AG08395 (cell line): ENCODE measurements at regions not wholly inside any gene's neighbourhood (a gene's known extent, or its start where the extent isn't known, plus 50 kb on each side); places are given as distances from the start of the nearest gene placed in this dataset.
"Not testable (repeated sequence)": the region's sequence is repeated elsewhere in the genome, so short reads cannot be mapped to it uniquely, and the experiment has no call there.

Source experiments
- DNase-seq: peaks from one replicate; pipeline ENCODE4 v3.0.0; 2012; ENCODE audit warnings: mixed read lengths, low spot score

DNA sequence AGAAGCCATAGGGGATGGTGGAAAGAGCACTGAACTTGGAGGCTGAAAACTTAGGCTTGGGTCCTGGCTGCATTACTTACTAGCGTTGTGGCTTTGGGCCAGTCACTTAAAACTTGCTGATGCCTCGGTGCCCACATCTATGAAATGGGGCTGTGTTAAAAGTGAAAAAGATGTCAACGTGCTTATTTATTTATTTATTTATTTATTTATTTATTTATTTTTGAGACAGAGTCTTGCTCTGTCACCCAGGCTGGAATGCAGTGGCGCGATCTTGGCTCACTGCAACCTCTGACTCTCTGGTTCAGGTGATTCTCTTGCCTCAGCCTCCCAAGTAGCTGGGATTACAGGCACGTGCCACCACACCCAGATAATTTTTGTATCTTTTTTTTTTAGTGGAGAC, 94.3 kb downstream of the MRM1 start:
- not testable (repeated sequence) for DNase-seq

DNA sequence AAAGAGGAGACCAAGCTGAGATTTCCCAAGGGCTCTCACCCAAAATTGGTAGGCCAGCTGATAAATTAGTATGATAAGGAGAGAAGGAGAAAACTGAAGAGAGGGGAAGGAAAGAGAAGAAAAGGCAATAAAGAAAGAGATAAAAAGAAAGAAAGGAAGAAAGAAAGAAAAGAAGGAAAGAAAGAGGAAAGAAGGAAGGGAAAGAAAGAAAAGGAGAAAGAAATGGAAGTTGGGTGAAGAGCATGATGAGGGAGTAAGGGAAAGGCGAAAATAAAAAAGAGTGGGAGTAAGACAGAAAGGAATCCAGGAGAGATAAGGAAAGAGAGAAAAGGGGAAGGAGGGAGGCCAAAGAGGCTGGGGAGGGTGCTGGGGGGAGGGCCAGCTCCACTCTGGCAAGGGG, 95.4 kb downstream of the MRM1 start:
- DNase-seq: no peak

- no peak for DNase-seq
These were observed 96.6 kb downstream of the MRM1 start for GRCh38 chr17:36697903-36698530.

DNA sequence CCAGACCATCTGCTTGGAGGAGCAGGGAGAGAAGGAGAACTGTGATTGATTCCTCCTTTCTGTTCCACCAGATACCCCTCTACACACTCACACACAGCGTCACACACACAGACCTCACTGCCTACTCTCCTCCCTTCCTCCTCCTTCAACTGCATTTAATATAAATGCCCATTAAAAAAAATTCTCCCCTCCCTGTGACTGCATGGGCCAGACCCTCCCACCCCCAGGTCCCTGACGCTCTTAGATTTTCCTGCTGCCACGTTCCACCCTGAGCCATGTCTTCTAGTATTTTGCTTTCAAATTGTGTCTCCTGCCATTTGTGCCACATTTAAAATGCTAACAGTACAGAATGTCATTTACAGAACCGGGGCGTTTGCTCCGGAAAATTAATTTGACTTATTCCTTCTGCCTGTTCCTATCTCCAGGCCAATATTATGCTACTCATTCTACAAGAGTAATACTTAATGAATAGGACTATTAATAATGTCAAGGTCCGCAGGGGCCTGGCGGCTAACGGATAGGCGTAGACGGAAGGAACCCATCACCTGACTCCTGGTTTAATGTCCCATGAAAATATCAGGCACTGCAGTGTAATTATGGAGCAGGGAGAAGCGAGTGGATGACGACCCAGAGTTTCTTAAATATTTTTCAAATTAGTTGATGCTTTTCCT, 100.2 kb downstream of the MRM1 start:
- no peak for DNase-seq

- no peak for DNase-seq
These were observed 101.3 kb downstream of the MRM1 start for GRCh38 chr17:36702636-36703035.

GRCh38 chr17:36703860-36704266, 102.5 kb downstream of the MRM1 start:
- DNase-seq: peak; percentile 66

GRCh38 chr17:36705283-36705795, 104.0 kb downstream of the MRM1 start:
- no peak for DNase-seq

DNA sequence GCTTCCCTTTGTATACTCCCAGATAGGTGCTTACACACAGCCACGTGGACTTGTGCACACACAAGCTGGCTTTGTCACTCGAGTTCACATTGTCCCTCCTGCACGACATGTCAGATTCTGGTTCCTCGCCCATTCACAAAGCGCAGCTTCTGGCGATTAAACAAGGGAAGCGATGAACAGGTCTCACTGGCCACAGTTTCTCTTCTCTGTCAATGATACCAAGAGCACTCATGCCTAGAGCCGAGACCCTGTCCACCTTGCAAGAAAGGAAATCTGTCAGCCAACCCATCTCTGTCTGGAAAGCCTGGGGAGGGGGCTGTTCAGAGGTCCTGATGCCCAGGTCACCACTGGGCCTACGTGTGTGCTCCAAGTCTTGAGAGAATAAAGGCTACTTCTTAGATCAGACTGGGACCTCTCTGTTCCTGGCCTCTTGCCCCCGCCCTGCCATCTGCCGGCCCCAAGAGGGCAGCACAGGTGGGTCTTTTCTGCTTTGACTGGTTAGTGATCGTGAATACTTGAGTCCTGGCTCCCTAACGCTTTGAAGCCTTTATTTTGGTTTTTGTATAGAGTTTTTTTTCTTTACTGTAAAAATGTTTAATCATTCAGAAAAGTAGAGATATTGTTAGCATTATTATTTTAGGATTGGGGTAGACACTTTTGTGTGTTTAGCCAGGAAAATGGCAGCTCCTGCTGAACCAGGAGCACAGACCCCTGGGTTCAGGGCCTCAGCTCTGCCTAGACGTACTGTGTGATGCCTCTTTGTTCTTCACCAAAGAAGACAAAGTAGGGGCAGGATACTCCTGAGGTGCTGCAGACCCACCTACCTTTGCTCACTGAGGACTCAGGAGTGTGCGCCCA, 104.7 kb downstream of the MRM1 start:
- DNase-seq: peak; percentile 41

DNA sequence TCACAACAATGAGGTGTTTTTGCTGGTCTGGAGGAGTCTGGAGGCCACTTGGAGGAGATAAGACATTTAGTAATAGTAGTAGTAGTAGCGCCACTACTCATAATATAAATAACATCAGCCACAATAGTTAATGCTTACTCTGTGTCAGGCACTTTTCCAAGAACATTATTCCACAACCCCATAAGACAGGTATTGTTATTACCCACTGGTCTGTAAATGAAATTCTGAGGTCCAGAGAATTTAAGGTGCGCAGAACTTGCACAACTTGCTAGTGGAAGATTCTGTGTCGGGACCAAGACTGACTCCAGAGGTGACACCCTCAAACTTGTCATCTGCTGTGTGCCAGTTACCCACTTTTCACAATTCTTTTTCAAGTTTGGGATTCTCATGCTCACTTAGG, 106.5 kb downstream of the MRM1 start:
- no peak for DNase-seq

DNA sequence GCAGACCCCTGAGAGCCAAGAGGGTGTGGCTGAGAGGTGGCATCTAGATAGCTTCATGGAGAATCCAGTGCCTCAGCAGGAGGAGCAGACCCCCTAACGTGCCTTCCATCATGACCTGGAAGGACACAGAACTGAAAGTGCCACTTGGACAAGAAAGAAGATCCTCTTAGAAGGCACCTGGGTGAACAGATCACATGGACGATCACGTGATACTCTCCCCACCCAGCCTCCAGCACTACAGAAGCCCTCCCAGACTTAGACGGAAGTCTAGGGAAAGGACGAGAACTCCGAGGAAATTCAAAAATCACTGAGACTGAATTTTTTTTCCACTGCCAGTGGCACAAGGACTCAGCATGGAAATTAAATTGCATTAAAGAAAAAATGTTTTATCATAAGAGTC, 113.4 kb downstream of the MRM1 start:
- DNase-seq: no peak

- DNase-seq: no peak
These were observed 114.6 kb downstream of the MRM1 start for GRCh38 chr17:36715951-36716350.

DNA sequence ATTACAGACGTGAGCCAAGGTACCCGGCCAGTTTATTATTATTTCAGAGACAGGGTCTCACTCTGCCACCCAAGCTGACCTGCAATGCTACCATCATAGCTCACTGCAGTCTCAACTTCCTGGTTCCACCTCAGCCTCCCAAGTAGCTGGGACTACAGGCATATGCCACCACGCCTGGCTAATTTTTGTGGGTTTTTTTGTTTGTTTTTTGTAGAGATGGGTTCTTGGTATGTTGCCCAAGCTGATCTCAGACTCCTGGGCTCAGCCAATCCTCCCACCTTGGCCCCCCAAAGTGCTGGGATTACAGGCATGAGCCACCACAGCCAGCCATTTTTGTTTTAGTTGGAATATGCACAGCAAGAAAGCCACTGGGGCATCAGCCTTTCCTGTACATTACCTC, 115.7 kb downstream of the MRM1 start:
- DNase-seq: no peak

DNA sequence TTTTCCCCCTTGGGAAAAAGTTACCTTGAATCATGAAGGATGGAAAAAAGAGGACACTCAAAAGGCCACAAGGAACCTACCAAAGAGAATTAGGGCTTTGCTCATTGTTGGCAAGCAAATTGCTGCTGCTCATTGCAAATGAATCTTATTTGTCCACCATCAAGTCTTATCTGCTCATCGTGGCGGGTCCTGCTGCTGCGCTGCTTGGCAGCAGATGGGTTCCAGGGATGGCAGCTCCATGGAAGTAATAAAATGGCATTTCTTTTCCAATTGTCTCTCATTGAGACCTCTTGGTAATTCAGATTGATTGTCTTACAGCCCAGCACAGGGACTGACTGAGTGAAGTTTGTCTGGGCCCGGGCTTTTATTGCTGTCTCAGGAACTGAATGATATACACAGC, 118.7 kb downstream of the MRM1 start:
- no peak for DNase-seq

DNA sequence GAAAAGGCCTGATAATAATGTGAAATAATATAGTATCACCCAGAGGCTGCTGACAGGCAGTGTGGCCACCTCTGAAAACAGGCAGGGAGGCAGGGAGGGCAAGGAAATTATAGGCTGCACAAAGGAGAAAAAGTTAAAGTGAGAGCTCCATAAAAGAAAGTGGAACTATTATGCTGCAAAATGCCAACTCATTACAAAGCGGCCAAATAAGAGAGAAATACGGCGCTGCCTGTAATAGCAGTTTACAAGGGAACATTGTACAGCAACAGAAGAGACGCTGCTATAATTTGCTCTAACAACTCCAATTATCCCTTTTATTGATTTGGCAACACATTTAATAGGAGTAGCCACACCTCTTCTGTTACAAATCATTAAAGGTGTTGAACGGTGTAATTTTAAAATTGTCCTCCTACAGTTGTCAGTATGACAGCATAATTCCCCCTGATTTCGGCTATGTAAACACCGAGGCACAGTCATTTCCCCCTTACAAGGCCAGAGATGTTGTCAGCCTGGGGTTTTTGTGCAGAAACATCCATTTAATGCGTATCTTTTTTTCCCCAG, 120.3 kb downstream of the MRM1 start:
- DNase-seq: no peak

- peak; percentile 30 for DNase-seq
These were observed 120.9 kb downstream of the MRM1 start for GRCh38 chr17:36722121-36722902.

GRCh38 chr17:36722903-36723263, 121.5 kb downstream of the MRM1 start:
- DNase-seq: no peak

- DNase-seq: no peak
These were observed 122.2 kb downstream of the MRM1 start for GRCh38 chr17:36723459-36724025.

DNA sequence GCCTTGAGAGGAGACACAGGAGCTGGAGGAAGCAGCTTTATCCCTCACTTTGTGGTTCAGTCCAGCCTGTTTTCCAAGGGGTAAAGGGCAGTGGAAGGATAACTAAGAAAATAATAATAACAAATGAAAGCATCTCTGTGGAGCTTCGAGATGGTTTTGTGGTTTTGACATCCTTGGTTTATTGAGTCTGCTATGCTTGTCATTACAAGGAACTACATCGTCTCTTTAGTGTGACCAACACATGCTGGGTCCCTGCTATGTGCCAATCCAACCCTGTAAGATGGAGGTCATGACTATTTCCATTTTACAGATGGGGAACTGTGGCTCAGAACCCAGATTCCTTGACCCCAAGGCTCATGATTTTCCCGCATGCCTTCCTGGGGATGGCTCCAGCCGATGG, 124.8 kb downstream of the MRM1 start:
- no peak for DNase-seq

- DNase-seq: no peak
These were observed 125.7 kb downstream of the MRM1 start for GRCh38 chr17:36727052-36727451.

DNA sequence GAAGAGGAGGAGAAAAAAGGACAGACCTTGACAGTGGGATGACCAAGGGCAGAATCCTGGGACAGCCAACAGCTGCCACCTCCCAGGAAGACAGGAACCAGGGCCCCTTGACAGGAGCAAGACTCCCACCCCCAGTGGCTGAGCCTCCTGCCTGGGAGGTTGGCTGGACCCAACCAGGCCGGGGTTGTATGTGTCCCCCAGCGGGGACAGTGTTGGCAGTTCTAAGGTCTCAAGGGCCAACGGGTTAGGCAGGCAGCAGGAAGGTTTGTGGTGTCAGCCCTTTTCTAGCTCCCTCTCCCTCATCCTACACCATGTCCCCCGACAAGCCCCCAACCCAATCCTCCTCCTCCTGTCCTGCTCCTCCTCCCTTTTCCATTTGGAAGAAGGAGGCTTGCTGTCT, 126.2 kb downstream of the MRM1 start:
- no peak for DNase-seq
